ENCODE measurements at regions not wholly inside any gene's neighbourhood (a gene's known extent, or its start where the extent isn't known, plus 50 kb on each side); places are given as distances from the start of the nearest gene placed in this dataset.

GRCh38 chr5:28927559-28928326 is 1889.4 kb upstream of the CDH9 start:
- Mint-ChIP-seq H3K9me3 (peaks cover 38% of the 10 kb centered on the region), H3K27ac (no peak overlapping the region), H3K36me3 (ENCODE audit: low read depth) (no peaks in the 10 kb centered on the region), H3K4me1 (ENCODE audit: low read depth) (no peaks in the 10 kb centered on the region), H3K4me3 (no peak overlapping the region), H3K27me3 (ENCODE audit: insufficient read depth) (no peaks in the 10 kb centered on the region)
- no peak for TF ChIP-seq CTCF (IDR thresholded peaks at IDR 0.05)
- no peak for DNase-seq

- Mint-ChIP-seq H3K4me3 (no peak overlapping the region), H3K27ac (no peak overlapping the region), H3K36me3 (ENCODE audit: low read depth) (no peaks in the 10 kb centered on the region), H3K27me3 (ENCODE audit: insufficient read depth) (no peaks in the 10 kb centered on the region), H3K4me1 (ENCODE audit: low read depth) (no peaks in the 10 kb centered on the region), H3K9me3 (peaks cover 30% of the 10 kb centered on the region)
- no peak for TF ChIP-seq CTCF (IDR thresholded peaks at IDR 0.05)
- no peak for DNase-seq
Observed at GRCh38 chr5:28926422-28926821, 1888.0 kb upstream of the CDH9 start.

GRCh38 chr5:28917631-28918030 is 1879.2 kb upstream of the CDH9 start:
- Mint-ChIP-seq H3K4me3 (no peak overlapping the region), H3K27ac (no peak overlapping the region), H3K4me1 (ENCODE audit: low read depth) (no peaks in the 10 kb centered on the region), H3K27me3 (ENCODE audit: insufficient read depth) (no peaks in the 10 kb centered on the region), H3K36me3 (ENCODE audit: low read depth) (no peaks in the 10 kb centered on the region), H3K9me3 (peaks cover 10% of the 10 kb centered on the region)
- DNase-seq: no peak
- no peak for TF ChIP-seq CTCF (IDR thresholded peaks at IDR 0.05)

GRCh38 chr5:28914297-28914696 is 1875.9 kb upstream of the CDH9 start:
- Mint-ChIP-seq H3K9me3 (peaks cover 5% of the 10 kb centered on the region), H3K27me3 (ENCODE audit: insufficient read depth) (no peaks in the 10 kb centered on the region), H3K4me3 (no peak overlapping the region), H3K27ac (no peak overlapping the region), H3K4me1 (ENCODE audit: low read depth) (no peaks in the 10 kb centered on the region), H3K36me3 (ENCODE audit: low read depth) (no peaks in the 10 kb centered on the region)
- DNase-seq: no peak
- TF ChIP-seq CTCF (IDR thresholded peaks at IDR 0.05): no peak

GRCh38 chr5:28903643-28904042 is 1865.3 kb upstream of the CDH9 start:
- Mint-ChIP-seq H3K36me3 (ENCODE audit: low read depth) (no peaks in the 10 kb centered on the region), H3K4me1 (ENCODE audit: low read depth) (no peaks in the 10 kb centered on the region), H3K27ac (no peak overlapping the region), H3K27me3 (ENCODE audit: insufficient read depth) (no peaks in the 10 kb centered on the region), H3K4me3 (no peak overlapping the region), H3K9me3 (peaks cover 18% of the 10 kb centered on the region)
- DNase-seq: no peak
- no peak for TF ChIP-seq CTCF (IDR thresholded peaks at IDR 0.05)
